Islet precursor cell (in vitro differentiated cells): ENCODE measurements at regions not wholly inside any gene's neighbourhood (a gene's known extent, or its start where the extent isn't known, plus 50 kb on each side); places are given as distances from the start of the nearest gene placed in this dataset.

Experiments
- DNase-seq: peaks from one replicate; pipeline ENCODE4 v3.0.0-alpha.2; 2018

GRCh38 chr2:83747141-83747540, 711.9 kb downstream of the SUCLG1 start:
- DNase-seq, result no peak

GRCh38 chr2:83744855-83745254, 714.2 kb downstream of the SUCLG1 start:
- DNase-seq, result no peak

DNA sequence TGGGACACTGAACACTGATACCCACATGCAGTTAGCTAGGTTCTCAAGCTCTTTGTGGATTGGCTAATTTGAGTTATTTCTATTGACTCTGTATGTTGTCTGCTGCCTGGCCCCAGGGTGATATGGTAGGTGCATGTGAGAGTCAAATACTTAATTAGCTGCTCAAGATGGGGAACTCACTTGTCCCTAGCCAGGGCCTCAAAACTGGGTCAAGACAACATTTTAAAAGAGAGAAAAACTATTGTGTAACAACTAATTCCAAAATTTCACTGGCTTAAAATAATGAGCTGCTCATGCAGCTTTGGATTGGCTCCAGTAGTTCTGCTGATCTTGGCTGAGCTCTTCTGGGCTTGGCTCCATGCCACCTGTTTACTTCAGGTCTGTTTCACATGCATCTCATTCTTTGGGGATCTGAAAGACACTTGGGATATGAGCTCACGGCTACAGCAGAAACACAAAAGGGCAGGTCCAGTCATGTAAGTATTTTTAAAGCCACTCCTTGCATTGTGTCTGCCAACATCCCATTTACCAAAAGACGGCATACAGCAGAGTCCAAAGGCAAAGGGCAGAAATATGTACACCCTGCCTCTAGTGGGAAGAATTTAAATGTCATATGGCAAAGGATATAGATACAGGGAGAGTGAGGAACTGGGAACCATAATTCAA, 716.8 kb downstream of the SUCLG1 start:
- no peak for DNase-seq

- DNase-seq, result no peak
Measured at GRCh38 chr2:83730223-83730622, 728.9 kb downstream of the SUCLG1 start.

- DNase-seq, result no peak
Measured at GRCh38 chr2:83725735-83726134, 733.3 kb downstream of the SUCLG1 start.

- no peak for DNase-seq
Measured at GRCh38 chr2:83705146-83705545, 753.9 kb downstream of the SUCLG1 start.

DNA sequence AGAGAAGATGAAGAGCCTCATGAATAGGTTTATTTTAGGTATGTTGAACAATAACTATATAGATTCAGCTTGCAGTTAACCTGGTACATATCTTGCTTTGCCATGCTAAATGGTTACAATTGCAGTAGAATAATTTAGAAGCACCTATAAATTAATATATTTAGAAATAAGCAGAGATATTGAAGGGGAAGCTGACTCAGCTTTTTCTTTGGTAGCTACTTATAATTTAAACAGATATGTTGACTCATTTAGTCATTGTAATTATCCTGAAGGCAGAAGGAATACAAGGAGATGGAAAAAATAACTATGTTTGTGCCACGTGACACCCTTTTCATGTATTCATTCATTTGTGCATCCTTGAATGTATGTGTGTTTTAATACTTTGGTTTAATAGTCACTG, 755.5 kb downstream of the SUCLG1 start:
- no peak for DNase-seq

DNA sequence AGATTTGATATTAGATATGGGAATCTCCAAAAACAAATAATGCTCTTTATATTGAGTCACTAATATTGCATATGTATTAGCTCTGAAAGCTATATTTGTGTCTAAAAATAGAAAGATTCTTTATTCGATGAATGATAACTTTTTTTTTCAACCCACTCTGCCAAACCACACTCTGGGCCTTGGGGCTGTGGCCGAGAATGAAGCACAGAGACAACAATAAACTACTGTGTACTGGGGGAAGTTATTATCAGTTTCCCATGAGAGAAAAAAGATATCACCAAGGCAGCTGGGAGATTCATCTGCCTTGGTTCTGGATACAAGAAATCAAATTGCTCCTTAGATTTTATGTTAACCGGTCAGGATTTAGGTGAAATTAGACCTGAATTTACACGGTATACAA, 762.2 kb downstream of the SUCLG1 start:
- no peak for DNase-seq

DNA sequence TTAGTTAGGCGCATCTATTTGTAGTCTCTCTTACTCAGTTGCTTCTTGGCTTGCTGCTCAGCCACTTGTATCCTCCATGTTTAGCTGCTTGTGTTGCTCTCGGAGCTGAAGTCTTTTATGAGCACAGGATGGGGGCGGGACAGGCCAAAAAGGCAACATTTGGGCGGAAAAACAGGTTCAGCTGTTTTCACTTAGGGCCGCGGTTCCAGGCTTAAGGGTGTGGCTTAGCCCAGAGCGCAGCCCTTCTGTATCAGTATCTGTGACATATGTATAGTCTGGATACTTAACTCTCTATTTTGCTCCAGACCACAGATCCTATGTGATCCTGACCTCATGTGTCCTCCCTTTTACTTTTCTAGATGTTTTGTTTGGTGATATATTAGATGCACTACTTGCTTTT, 763.5 kb downstream of the SUCLG1 start:
- no peak for DNase-seq

DNA sequence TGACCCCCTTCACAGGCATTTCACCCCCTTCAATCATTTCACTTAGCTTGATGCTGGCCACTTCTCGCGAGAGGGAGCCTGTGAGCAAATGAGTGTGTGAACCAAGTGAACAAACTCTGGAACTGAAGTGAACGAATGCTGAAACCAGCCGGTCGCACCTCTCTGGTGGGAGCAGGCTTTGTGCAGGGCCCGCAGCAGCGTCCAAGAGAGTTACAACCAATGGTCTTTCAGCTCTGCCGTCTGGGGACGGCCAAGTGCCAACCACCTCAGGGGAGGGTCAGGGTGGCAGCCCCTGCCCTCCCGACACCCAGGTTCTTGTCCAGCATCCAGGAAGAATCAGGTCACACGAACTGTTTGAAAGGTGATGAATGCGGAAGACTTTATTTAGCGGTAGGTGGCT, 764.0 kb downstream of the SUCLG1 start:
- no peak for DNase-seq

DNA sequence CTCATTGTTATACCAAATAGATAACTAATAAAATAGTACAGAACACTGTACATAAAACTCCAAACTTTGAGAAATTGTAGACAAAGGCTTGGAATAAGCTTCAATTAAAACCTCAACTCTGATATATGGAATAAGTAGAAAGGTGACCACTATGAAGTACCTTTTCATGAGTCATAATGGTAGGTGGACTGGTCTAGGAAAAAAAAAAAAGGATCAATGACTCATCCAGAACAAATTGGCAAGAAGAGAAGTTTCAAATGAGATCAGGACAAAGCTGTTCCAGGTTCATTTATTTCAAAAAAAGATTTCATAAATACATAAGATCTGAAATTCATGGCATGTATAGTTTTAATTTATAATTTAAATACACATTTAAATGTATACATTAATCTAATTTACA, 769.7 kb downstream of the SUCLG1 start:
- DNase-seq, result no peak

- DNase-seq, result no peak
Measured at GRCh38 chr2:83686863-83687262, 772.2 kb downstream of the SUCLG1 start.

- no peak for DNase-seq
Measured at GRCh38 chr2:83674050-83674449, 785.0 kb downstream of the SUCLG1 start.

- no peak for DNase-seq
Measured at GRCh38 chr2:83665894-83666293, 793.2 kb downstream of the SUCLG1 start.

GRCh38 chr2:83665154-83665553, 793.9 kb downstream of the SUCLG1 start:
- DNase-seq, result no peak

DNA sequence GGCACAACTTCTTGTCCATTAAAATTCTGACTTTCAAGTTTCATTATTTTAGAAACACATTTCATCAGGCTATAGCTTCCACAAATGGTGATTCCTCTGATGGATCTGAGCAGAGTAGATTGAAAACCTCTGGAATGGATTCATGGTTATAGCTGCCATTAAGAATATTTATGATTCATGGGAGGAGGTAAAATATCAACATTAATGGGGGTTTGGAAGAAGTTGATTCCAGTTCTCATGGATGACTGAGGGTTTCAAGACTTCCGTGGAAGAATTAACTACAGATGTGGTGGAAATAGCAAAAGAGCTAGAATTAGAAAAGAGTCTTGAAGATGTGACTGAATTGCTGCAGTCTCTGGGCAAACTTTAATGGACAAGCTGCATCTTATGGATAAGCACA, 797.4 kb downstream of the SUCLG1 start:
- no peak for DNase-seq

DNA sequence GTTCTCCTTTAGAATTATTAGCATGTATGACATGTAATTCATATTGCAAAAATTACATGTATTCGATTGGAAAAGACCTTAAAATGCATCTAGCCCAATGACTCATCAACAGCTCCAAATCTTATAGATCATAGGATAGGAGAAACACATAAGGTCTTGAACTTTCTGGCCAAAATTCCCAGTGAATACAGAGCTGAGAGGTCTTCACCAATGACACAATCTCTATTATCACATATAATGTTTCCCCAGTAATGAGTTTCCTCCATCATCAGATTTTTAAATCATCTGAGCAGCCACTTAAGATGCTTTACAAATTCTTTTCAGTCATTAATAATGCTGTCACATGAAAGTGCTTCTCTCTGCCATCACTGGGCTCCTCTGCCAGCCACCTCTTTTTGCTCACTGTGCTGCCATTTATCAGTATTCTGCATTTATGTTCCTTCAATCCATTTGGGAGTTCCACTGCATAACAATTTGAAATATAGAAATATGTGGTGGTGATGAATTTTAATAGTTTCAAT, 804.9 kb downstream of the SUCLG1 start:
- no peak for DNase-seq

GRCh38 chr2:83650898-83651297, 808.2 kb downstream of the SUCLG1 start:
- DNase-seq, result no peak

DNA sequence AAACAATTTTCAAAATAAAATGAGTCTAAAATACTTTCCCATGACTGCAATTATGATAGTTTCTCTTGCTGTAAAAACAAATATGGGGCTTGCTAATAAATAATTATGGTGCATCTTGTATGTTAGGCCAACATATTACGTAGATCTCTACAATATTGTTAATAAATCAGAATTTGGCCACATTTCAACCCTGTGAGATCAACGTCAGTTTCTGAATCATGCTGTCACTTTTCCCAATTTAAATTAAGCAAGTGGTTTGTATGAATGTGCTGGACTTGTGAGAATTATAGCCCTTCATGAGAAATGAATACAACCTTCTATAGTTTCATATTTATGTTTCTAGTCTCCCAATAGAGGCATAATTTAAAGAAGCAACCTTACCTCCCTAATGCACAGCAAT, 808.9 kb downstream of the SUCLG1 start:
- no peak for DNase-seq

GRCh38 chr2:83640506-83640905, 818.6 kb downstream of the SUCLG1 start:
- DNase-seq, result no peak

DNA sequence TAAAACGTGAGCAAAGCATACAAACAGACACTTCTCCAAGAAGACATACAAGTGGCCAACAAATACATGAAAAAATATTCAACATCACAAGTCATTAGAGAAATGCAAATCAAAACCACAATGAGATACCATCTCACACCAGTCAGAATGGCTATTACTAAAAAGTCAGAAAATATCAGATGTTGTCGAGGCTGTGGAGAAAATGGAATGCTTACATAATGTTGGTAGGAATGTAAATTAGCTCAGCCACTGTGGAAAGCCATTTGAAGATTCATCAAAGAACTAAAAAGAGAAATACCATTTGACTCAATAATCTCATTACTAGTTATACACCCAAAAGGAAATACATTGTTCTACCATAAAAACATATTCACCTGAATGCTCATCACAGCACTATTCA, 825.7 kb downstream of the SUCLG1 start:
- no peak for DNase-seq

GRCh38 chr2:83630351-83630750, 828.7 kb downstream of the SUCLG1 start:
- no peak for DNase-seq

DNA sequence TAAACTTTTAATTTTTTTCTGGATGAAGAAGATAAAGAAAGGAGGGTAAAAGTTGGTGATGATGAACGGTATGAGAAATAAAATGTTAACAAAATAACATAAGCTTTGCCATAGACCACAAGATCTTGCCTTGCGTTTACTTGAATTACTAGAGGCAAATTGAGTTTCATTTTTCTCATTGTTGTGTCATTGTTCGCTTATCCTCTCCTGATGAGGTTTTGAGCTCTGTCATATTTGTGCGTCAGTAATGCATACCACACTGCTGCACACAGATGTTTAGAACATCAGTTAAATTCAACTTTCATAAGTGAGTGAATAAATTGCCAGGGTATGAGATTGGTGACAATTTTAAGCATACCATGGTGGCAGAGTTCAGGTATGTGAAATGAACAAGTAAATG, 843.6 kb downstream of the SUCLG1 start:
- DNase-seq, result no peak

DNA sequence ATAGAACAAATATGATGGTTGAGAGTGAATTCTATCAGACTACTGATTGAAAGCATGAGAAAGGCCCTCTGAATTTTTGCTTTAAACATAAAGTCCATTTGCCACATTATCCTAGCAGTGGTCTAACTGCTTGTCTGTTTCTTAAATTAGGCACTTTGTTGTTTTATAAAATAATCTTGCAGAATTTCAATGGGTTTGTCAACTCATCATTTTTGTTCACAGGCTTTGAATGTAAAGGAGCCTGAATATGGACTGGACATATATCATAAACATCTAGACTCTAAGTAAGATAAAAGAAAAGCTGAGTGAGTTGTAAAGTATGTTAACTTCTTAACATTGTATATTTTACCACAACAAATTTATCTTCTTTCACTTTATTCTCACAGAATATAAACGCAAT, 845.9 kb downstream of the SUCLG1 start:
- no peak for DNase-seq

DNA sequence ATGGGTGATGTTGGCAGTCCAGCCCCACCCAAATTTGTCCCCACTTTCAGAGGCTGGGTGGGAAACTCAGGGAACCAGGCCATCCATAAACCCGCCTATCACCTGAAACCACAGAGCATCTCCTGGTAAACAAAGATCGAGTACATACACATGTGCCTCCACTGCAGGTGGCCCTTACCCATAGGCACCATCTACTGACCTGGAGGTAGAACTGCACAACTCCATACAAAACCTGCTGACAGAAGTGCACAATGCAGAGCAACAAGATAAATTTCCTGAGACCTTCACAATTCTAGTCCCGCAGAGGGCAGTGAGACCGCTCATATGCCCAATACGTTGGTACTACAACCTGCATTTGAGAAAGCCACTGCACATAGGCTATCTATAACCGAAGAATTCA, 856.3 kb downstream of the SUCLG1 start:
- DNase-seq, result no peak
